HG02870 (cell line): ENCODE measurements at regions not wholly inside any gene's neighbourhood (a gene's known extent, or its start where the extent isn't known, plus 50 kb on each side); places are given as distances from the start of the nearest gene placed in this dataset.

Experiments
- ATAC-seq: cut with Tn5 transposase; IDR thresholded peaks from one replicate; pipeline ENCODE4 v1.9.1; 2021; ENCODE audit warnings: mild to moderate bottlenecking, moderate library complexity; ENCODE audit not compliant: unreplicated experiment

GRCh38 chr6:166752928-166753721, 126.1 kb upstream of the RPS6KA2 start:
- no peak for ATAC-seq

GRCh38 chr6:166752097-166752496, 125.0 kb upstream of the RPS6KA2 start:
- ATAC-seq = peak; percentile 98

GRCh38 chr6:166751051-166751595, 124.1 kb upstream of the RPS6KA2 start:
- ATAC-seq = peak; percentile 62

GRCh38 chr6:166750108-166750793, 123.2 kb upstream of the RPS6KA2 start:
- no peak for ATAC-seq

- ATAC-seq = no peak
Measured at GRCh38 chr6:166749666-166750065, 122.6 kb upstream of the RPS6KA2 start.

- no peak for ATAC-seq
Measured at GRCh38 chr6:166747644-166748595, 120.9 kb upstream of the RPS6KA2 start.

- no peak for ATAC-seq
Measured at GRCh38 chr6:166745801-166746668, 119.0 kb upstream of the RPS6KA2 start.

- no peak for ATAC-seq
Measured at GRCh38 chr6:166744223-166745134, 117.4 kb upstream of the RPS6KA2 start.

- ATAC-seq = no peak
Measured at GRCh38 chr6:166743406-166744222, 116.6 kb upstream of the RPS6KA2 start.

- no peak for ATAC-seq
Measured at GRCh38 chr6:166742981-166743380, 115.9 kb upstream of the RPS6KA2 start.

GRCh38 chr6:166739976-166740318, 112.9 kb upstream of the RPS6KA2 start:
- ATAC-seq = no peak

- ATAC-seq = no peak
Measured at GRCh38 chr6:166739117-166739975, 112.3 kb upstream of the RPS6KA2 start.

- ATAC-seq = no peak
Measured at GRCh38 chr6:166738386-166739116, 111.5 kb upstream of the RPS6KA2 start.

- no peak for ATAC-seq
Measured at GRCh38 chr6:166737261-166737660, 110.2 kb upstream of the RPS6KA2 start.

- ATAC-seq = no peak
Measured at GRCh38 chr6:166736634-166737033, 109.6 kb upstream of the RPS6KA2 start.

- ATAC-seq = no peak
Measured at GRCh38 chr6:166733900-166734299, 106.8 kb upstream of the RPS6KA2 start.

GRCh38 chr6:166729658-166730057, 102.6 kb upstream of the RPS6KA2 start:
- no peak for ATAC-seq
